Hepatocyte (in vitro differentiated cells): ENCODE measurements at regions not wholly inside any gene's neighbourhood (a gene's known extent, or its start where the extent isn't known, plus 50 kb on each side); places are given as distances from the start of the nearest gene placed in this dataset.
"Not testable (repeated sequence)": the region's sequence is repeated elsewhere in the genome, so short reads cannot be mapped to it uniquely, and the experiment has no call there.

Experiments used
- DNase-seq: peaks from one replicate; pipeline ENCODE4 v3.0.0-alpha.2; 2016; ENCODE audit warnings: low spot score
- H2AFZ ChIP-seq: fragments of 200-600 bp; sonication (generic); 2 replicates; pipeline ENCODE4 v1.6.0; 2016; ENCODE audit warnings: antibody characterized with exemption, mild to moderate bottlenecking
- H3K27ac ChIP-seq: fragments of 200-600 bp; sonication (generic); 2 replicates; pipeline ENCODE4 v1.5.1; 2016; ENCODE audit warnings: mild to moderate bottlenecking
- H3K27me3 ChIP-seq: fragments of 200-600 bp; sonication (generic); 2 replicates; pipeline ENCODE4 v1.6.1; 2016
- H3K36me3 ChIP-seq: fragments of 200-600 bp; sonication (generic); replicated peaks from 2 replicates; pipeline ENCODE4 v1.5.1; 2016; ENCODE audit warnings: low read depth; ENCODE audit not compliant: insufficient read depth
- H3K4me1 ChIP-seq: fragments of 200-600 bp; sonication (generic); 2 replicates; pipeline ENCODE4 v1.5.1; 2016; ENCODE audit warnings: mild to moderate bottlenecking, moderate library complexity; ENCODE audit not compliant: insufficient read depth
- H3K4me2 ChIP-seq: fragments of 200-600 bp; sonication (generic); 2 replicates; pipeline ENCODE4 v1.6.0; 2016
- H3K4me3 ChIP-seq: fragments of 200-600 bp; sonication (generic); 2 replicates; pipeline ENCODE4 v1.5.1; 2016; ENCODE audit warnings: mild to moderate bottlenecking
- H3K79me2 ChIP-seq: fragments of 200-600 bp; sonication (generic); 2 replicates; pipeline ENCODE4 v1.6.0; 2017; ENCODE audit warnings: mild to moderate bottlenecking
- H3K9me2 ChIP-seq: fragments of 200-600 bp; sonication (generic); replicated peaks from 2 replicates; pipeline ENCODE4 v1.6.0; 2017; ENCODE audit warnings: mild to moderate bottlenecking; ENCODE audit not compliant: insufficient read depth
- H3K9me3 ChIP-seq: fragments of 200-600 bp; sonication (generic); 2 replicates; pipeline ENCODE4 v1.5.1; 2016; ENCODE audit warnings: low read depth, mild to moderate bottlenecking
- H4K20me1 ChIP-seq: fragments of 200-600 bp; sonication (generic); 2 replicates; pipeline ENCODE4 v1.6.0; 2016; ENCODE audit warnings: mild to moderate bottlenecking; ENCODE audit not compliant: insufficient read depth, poor library complexity, severe bottlenecking
- CTCF ChIP-seq: fragments of 200-600 bp; sonication (generic); IDR thresholded peaks from 2 replicates; pipeline ENCODE4 v1.5.1; 2016; ENCODE audit warnings: antibody characterized with exemption, mild to moderate bottlenecking; ENCODE audit not compliant: poor library complexity
- EZH2 ChIP-seq: fragments of 200-600 bp; sonication (generic); IDR thresholded peaks from 2 replicates; pipeline ENCODE4 v1.6.1; 2016; ENCODE audit warnings: antibody characterized with exemption, mild to moderate bottlenecking, borderline replicate concordance
- EZH2phosphoT487 ChIP-seq: fragments of 200-600 bp; sonication (generic); IDR thresholded peaks from one replicate; pipeline ENCODE4 v1.6.1; 2018; ENCODE audit warnings: antibody characterized with exemption, mild to moderate bottlenecking, low read depth, moderate library complexity; ENCODE audit not compliant: unreplicated experiment, severe bottlenecking
- WGBS: methylation state at CpG from one replicate; pipeline ENCODE4 v1.1.6; 2016; ENCODE audit warnings: low lambda C conversion rate; ENCODE audit errors: missing lambda C conversion rate; 5-methylcytosine and 5-hydroxymethylcytosine counted together

DNA sequence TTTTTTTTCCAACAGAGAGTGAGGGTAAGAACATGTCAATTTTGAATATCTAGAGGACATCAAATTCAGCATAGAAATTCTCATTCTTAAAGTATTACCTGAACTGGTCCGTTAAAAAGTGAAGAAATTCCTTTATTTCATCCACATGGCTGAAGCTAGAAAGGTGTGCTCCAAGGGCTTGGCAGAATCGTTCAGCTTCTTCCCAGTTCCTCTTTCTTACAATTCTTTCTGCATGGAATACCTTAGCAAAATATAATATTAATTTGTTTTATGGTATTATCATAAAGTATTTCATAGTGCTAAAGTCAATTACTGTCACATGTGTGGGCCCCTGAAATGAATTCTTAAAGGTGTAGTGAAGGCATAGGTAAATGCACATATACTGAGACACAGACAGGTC is 74.3 kb upstream of the CD302 start:
- WGBS, result 100% methylated on average over 2 of the region's 2 CpGs
- Histone ChIP-seq H3K9me3 (no peaks in the 10 kb centered on the region), H4K20me1 (no peaks in the 10 kb centered on the region), H3K27me3 (no peaks in the 10 kb centered on the region), H3K4me1 (peaks cover 5% of the 10 kb centered on the region), H2AFZ (no peak overlapping the region), H3K36me3 (no peaks in the 10 kb centered on the region), H3K9me2 (no peaks in the 10 kb centered on the region), H3K27ac (no peak overlapping the region), H3K79me2 (no peaks in the 10 kb centered on the region), H3K4me3 (no peak overlapping the region), H3K4me2 (no peak overlapping the region)
- TF ChIP-seq CTCF (no peak), EZH2 (no peak), EZH2phosphoT487 (no peak)
- no peak for DNase-seq

- not testable (repeated sequence) for H3K4me1 ChIP-seq, H3K36me3 ChIP-seq, H3K27ac ChIP-seq
These were observed 70.7 kb upstream of the CD302 start for GRCh38 chr2:159868598-159869159.

DNA sequence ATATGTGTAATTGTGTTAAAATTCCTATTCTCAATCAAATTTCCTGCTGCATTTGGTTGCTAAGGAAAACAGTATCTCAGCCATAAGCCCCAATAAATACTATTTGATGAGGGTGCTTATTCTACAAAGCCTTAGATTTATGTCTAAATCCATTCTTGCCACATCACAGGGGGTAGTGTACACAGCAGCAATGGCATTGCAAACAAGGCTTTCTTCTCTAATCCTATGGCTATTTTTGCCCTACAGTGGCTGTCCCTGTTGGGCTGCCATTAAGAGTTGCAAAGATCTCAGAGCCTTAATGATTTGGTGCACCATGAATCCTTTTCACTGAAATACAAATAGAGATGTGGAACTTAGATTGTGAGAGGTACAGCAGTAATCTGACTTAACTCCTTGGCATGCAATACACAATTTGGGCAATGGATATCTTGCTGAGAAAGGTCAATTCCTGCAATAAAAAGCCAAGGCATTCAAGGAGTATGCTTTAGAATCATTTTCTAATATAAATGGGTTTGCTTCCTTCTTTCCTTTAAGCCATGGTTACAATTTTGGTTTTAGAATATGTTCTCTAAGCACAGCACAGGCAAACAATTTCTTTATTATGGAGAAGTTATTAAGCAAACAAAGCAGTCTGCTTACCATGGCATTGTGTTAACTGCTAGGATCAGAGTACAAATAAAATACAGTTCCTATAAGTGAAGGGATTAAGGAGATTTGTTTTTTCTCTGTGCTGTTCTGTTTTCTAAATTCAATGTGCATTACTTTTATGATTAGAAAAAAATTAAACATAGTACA is 69.8 kb upstream of the CD302 start:
- H3K27ac ChIP-seq, result no peak overlapping the region
- DNase-seq, result no peak
- H3K4me3 ChIP-seq, result no peak overlapping the region
- H4K20me1 ChIP-seq, result no peaks in the 10 kb centered on the region
- no peaks in the 10 kb centered on the region for H3K9me2 ChIP-seq
- TF ChIP-seq CTCF (no peak), EZH2phosphoT487 (peak; percentile 59), EZH2 (no peak)
- no peaks in the 10 kb centered on the region for H3K9me3 ChIP-seq
- H3K4me2 ChIP-seq, result no peak overlapping the region
- no peak overlapping the region for H2AFZ ChIP-seq
- no peaks in the 10 kb centered on the region for H3K27me3 ChIP-seq
- H3K4me1 ChIP-seq, result peaks cover 5% of the 10 kb centered on the region
- no peaks in the 10 kb centered on the region for H3K79me2 ChIP-seq
- H3K36me3 ChIP-seq, result no peaks in the 10 kb centered on the region

More at GRCh38 chr2:159868598-159869159, 70.7 kb upstream of the CD302 start:
- not testable (repeated sequence) for H3K9me3 ChIP-seq, H3K4me2 ChIP-seq, H3K4me3 ChIP-seq, H3K27me3 ChIP-seq, H4K20me1 ChIP-seq, DNase-seq, H2AFZ ChIP-seq, H3K9me2 ChIP-seq, H3K79me2 ChIP-seq
- WGBS, result 85% methylated on average over 7 of the region's 7 CpGs

DNA sequence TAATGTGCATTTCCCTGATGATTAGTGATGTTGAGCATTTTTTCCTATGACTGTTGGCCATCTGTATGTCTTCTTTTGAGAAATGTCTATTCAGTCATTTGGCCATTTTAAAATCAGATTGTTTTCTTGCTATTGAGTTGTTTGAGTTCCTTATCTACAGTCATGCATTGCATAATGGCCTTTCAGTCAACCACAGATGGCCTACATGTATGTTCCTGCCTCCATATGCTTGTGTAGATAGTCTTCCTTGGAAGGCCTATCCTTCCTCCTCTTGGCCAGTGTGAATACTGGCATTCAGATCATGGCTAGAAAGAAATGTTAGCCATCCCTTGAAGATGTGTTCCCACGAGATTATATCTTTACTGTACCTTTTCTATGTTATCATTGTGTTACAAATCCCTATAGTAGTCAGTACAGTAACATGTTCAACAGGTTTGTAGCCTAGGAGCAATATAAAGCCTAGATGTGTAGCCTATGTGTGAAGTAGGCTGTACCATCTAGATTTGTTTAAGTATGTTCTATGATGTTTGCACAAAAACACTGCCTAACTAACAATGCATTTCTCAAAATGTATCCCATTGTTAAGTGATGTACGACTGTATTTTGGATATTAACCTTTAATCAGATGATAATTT is 65.6 kb upstream of the CD302 start:
- no peak overlapping the region for H3K4me2 ChIP-seq
- WGBS, result 71% methylated on average over 2 of the region's 2 CpGs
- TF ChIP-seq EZH2phosphoT487, result no peak
- TF ChIP-seq EZH2, result no peak
- no peak for TF ChIP-seq CTCF

More for the DNA sequence above, 65.6 kb upstream of the CD302 start:
- Histone ChIP-seq H3K9me2 (no peaks in the 10 kb centered on the region), H2AFZ (no peak overlapping the region), H3K4me1 (peaks cover 5% of the 10 kb centered on the region), H4K20me1 (no peaks in the 10 kb centered on the region), H3K9me3 (no peaks in the 10 kb centered on the region), H3K27ac (no peak overlapping the region), H3K4me3 (no peak overlapping the region), H3K27me3 (no peaks in the 10 kb centered on the region), H3K79me2 (no peaks in the 10 kb centered on the region), H3K36me3 (no peaks in the 10 kb centered on the region)
- no peak for DNase-seq
